SK-N-SH (cell line): ENCODE measurements at regions not wholly inside any gene's neighbourhood (a gene's known extent, or its start where the extent isn't known, plus 50 kb on each side); places are given as distances from the start of the nearest gene placed in this dataset.

Experiments
- CTCF ChIA-PET: fragments of 300-600, 350-600 bp; formaldehyde crosslinking; extraction: SDS; loops from one replicate; lab custom pipeline; 2021; lab: Yijun Ruan, JAX
- POLR2A ChIA-PET: fragments of 350-600 bp; sonication (Branson Sonifier 250); formaldehyde crosslinking; extraction: SDS; loops from one replicate; lab custom pipeline; 2020; ENCODE audit warnings: antibody characterized with exemption, inconsistent platforms; lab: Yijun Ruan, JAX
- DNase-seq: peaks from one replicate; pipeline ENCODE4 v3.0.0; 2012
- H2AFZ ChIP-seq: fragments of 200-600 bp; sonication (generic); 2 replicates; pipeline ENCODE4 v1.8.1; 2016; ENCODE audit warnings: antibody characterized with exemption, mild to moderate bottlenecking, low read depth
- H3F3A ChIP-seq: fragments of 200-600 bp; sonication (generic); replicated peaks from 2 replicates; pipeline ENCODE3; 2016; ENCODE audit warnings: antibody characterized with exemption, mild to moderate bottlenecking; ENCODE audit not compliant: insufficient read depth
- H3K27ac ChIP-seq, 2 experiments: fragments of 200-500 bp in 1 of 2; fragments of 200-600 bp in 1 of 2; sonication (Bioruptor generic) in 1 of 2; sonication (generic), shearing (Covaris generic) in 1 of 2; 2 replicates each; pipeline versions ENCODE4 v1.5.1 to v1.6.1; 2014 to 2016; ENCODE audit warnings: low read depth in 2 of 2, inconsistent platforms in 1 of 2, low read length in 1 of 2, mild to moderate bottlenecking in 1 of 2, mixed read lengths in 1 of 2
- H3K27me3 ChIP-seq: fragments of 200-600 bp; sonication (generic), shearing (Covaris generic); 2 replicates; pipeline ENCODE4 v1.6.1; 2016; ENCODE audit warnings: mixed run types; ENCODE audit not compliant: insufficient read depth
- H3K36me3 ChIP-seq, 2 experiments: fragments of 200-500 bp in 1 of 2; fragments of 200-600 bp in 1 of 2; sonication (Bioruptor generic) in 1 of 2; sonication (generic) in 1 of 2; replicated peaks in 1 of 2; 2 replicates each; pipeline versions ENCODE3 to v1.5.1; 2014 to 2016; ENCODE audit warnings: low read length in 1 of 2, mild to moderate bottlenecking in 1 of 2; ENCODE audit not compliant: insufficient read depth in 2 of 2, control insufficient read depth in 1 of 2
- H3K4me1 ChIP-seq, 2 experiments: fragments of 200-500 bp in 1 of 2; fragments of 200-600 bp in 1 of 2; sonication (Bioruptor generic) in 1 of 2; sonication (generic), shearing (Covaris generic) in 1 of 2; 2 replicates each; pipeline versions ENCODE4 v1.5.1 to v1.6.1; 2014 to 2016; ENCODE audit warnings: low read depth in 1 of 2, low read length in 1 of 2, mixed run types in 1 of 2; ENCODE audit not compliant: insufficient read depth in 2 of 2, control insufficient read depth in 1 of 2
- H3K4me2 ChIP-seq: fragments of 200-600 bp; sonication (generic), shearing (Covaris generic); 2 replicates; pipeline ENCODE4 v1.6.1; 2017; ENCODE audit warnings: mixed run types
- H3K4me3 ChIP-seq, 2 experiments: fragments of 200-500 bp in 1 of 2; fragments of 200-600 bp in 1 of 2; sonication (Bioruptor generic) in 1 of 2; sonication (generic), shearing (Covaris generic) in 1 of 2; 2 replicates each; pipeline versions ENCODE4 v1.5.1 to v1.8.1; 2014 to 2016; ENCODE audit warnings: low read depth in 2 of 2, inconsistent platforms in 1 of 2, low read length in 1 of 2, mild to moderate bottlenecking in 1 of 2, mixed read lengths in 1 of 2, moderate library complexity in 1 of 2
- H3K79me2 ChIP-seq: fragments of 200-600 bp; sonication (generic); 2 replicates; pipeline ENCODE4 v1.8.1; 2017; ENCODE audit warnings: mild to moderate bottlenecking; ENCODE audit not compliant: insufficient read depth
- H3K9ac ChIP-seq: fragments of 200-600 bp; sonication (generic); 2 replicates; pipeline ENCODE4 v1.6.1; 2017; ENCODE audit warnings: mixed run types
- H3K9me2 ChIP-seq: fragments of 200-600 bp; sonication (generic); 2 replicates; pipeline ENCODE4 v1.6.1; 2017; ENCODE audit warnings: mixed run types
- H3K9me3 ChIP-seq: fragments of 200-600 bp; sonication (generic); 2 replicates; pipeline ENCODE4 v1.6.1; 2017; ENCODE audit warnings: mixed run types, mild to moderate bottlenecking, moderate library complexity
- H4K20me1 ChIP-seq: fragments of 200-600 bp; sonication (generic); 2 replicates; pipeline ENCODE4 v1.6.1; 2017; ENCODE audit warnings: mild to moderate bottlenecking, mixed run types; ENCODE audit not compliant: insufficient read depth
- CHD2 ChIP-seq: fragments of 150-350 bp; IDR thresholded peaks from 2 replicates; pipeline ENCODE4 v1.6.1; 2018; ENCODE audit warnings: low read length; ENCODE audit not compliant: partially characterized antibody
- EP300 ChIP-seq, 2 experiments: IDR thresholded peaks; 2 replicates each; pipeline versions ENCODE4 v1.4.0 to v1.6.1; 2012; ENCODE audit warnings: borderline replicate concordance in 1 of 2, low read depth in 1 of 2, low read length in 1 of 2
- FOSL2 ChIP-seq: IDR thresholded peaks from 2 replicates; pipeline ENCODE4 v1.4.0; 2012; ENCODE audit warnings: low read depth, mild to moderate bottlenecking, moderate library complexity, borderline replicate concordance
- FOXM1 ChIP-seq: IDR thresholded peaks from 2 replicates; pipeline ENCODE4 v1.4.0; 2012; ENCODE audit warnings: low read depth, mild to moderate bottlenecking
- GABPA ChIP-seq: IDR thresholded peaks from 2 replicates; pipeline ENCODE4 v1.4.0; 2012; ENCODE audit warnings: low read depth, mild to moderate bottlenecking
- GATA2 ChIP-seq: sonication (generic); formaldehyde crosslinking; IDR thresholded peaks from 2 replicates; pipeline ENCODE4 v1.5.0; 2020; ENCODE audit warnings: mild to moderate bottlenecking, missing genetic modification reagents
- MEF2A ChIP-seq: IDR thresholded peaks from 2 replicates; pipeline ENCODE4 v1.4.0; 2012; ENCODE audit warnings: low read depth, borderline replicate concordance
- MXI1 ChIP-seq: IDR thresholded peaks from 2 replicates; pipeline ENCODE4 v1.6.1; 2012; ENCODE audit warnings: mild to moderate bottlenecking, low read depth, low read length, improper control_type of control experiment
- NFIC ChIP-seq: IDR thresholded peaks from 2 replicates; pipeline ENCODE4 v1.4.0; 2012; ENCODE audit warnings: borderline replicate concordance
- POLR2AphosphoS5 ChIP-seq: IDR thresholded peaks from 2 replicates; pipeline ENCODE4 v1.6.1; 2012; ENCODE audit warnings: low read depth, low read length
- SIN3A ChIP-seq: IDR thresholded peaks from 2 replicates; pipeline ENCODE4 v1.6.1; 2012; ENCODE audit warnings: low read depth, mild to moderate bottlenecking, low read length, moderate library complexity, borderline replicate concordance
- SMC3 ChIP-seq: IDR thresholded peaks from 2 replicates; pipeline ENCODE4 v1.6.1; 2012; ENCODE audit warnings: low read depth, low read length, improper control_type of control experiment
- TAF1 ChIP-seq: IDR thresholded peaks from 2 replicates; pipeline ENCODE4 v1.6.1; 2012; ENCODE audit warnings: low read depth, mild to moderate bottlenecking, low read length, moderate library complexity, borderline replicate concordance
- TCF12 ChIP-seq: IDR thresholded peaks from 2 replicates; pipeline ENCODE4 v1.4.0; 2012
- YY1 ChIP-seq: IDR thresholded peaks from 2 replicates; pipeline ENCODE4 v1.4.0; 2012; ENCODE audit warnings: low read depth, mild to moderate bottlenecking
- WGBS: methylation state at CpG from one replicate; pipeline ENCODE4 v1.1.6; 2017; ENCODE audit warnings: low lambda C conversion rate; 5-methylcytosine and 5-hydroxymethylcytosine counted together
- TF ChIP-seq, protein P1 (sequence below): IDR thresholded peaks from 2 replicates; pipeline ENCODE4 v1.4.0; 2012; ENCODE audit warnings: low read depth, borderline replicate concordance
- TF ChIP-seq, protein P2 (sequence below): IDR thresholded peaks from 2 replicates; pipeline ENCODE4; 2012
- TF ChIP-seq, protein P3 (sequence below): IDR thresholded peaks from 2 replicates; pipeline ENCODE4 v1.6.1; 2012; ENCODE audit warnings: mild to moderate bottlenecking, low read depth, low read length, moderate library complexity
- TF ChIP-seq, protein P4 (sequence below): fragments of 150-350 bp; IDR thresholded peaks from 2 replicates; pipeline ENCODE4 v1.6.1; 2016; ENCODE audit warnings: mild to moderate bottlenecking, low read depth, low read length

DNA sequence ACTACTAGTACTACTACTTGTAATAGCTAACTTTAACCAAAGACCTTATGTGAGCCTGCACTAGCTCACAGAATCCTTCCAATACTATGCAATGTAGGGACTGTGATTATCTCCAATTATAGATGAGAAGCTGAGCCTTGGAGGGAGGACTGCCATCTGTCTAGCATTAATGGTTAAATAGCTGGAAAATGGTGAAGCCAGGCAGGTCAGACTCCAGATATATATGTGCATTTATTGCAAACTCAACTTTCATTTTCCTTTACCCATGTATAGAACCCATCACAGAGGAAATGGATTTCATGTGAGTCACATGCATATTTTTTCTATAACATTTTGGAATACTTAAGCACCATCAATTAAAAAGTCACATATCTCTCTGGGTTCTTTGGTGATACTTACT, 229.9 kb downstream of the BCAS1 start:
- Histone ChIP-seq H3K27ac (peak overlapping the region in 1 of 2 experiments; percentile 27; a peak in 2 of 4 replicates), H3K4me2 (no peak overlapping the region), H3K36me3 (no peaks in the 10 kb centered on the region), H3K9ac (no peak overlapping the region), H3K27me3 (no peaks in the 10 kb centered on the region), H3F3A (peaks cover 20% of the 10 kb centered on the region), H3K4me3 (no peak overlapping the region), H2AFZ (peak overlapping the region; percentile 51; the same call in 1 of the 2 replicates), H4K20me1 (no peaks in the 10 kb centered on the region), H3K9me3 (no peaks in the 10 kb centered on the region), H3K79me2 (no peaks in the 10 kb centered on the region), H3K4me1 (peaks cover 0 to 15% of the 10 kb centered on the region in 2 experiments; a peak in 1 of 4 replicates), H3K9me2 (no peaks in the 10 kb centered on the region)
- ChIA-PET CTCF (interaction anchor here (1.4 kb wide), 1 partner anchor 19 kb away, joined by 3 read pairs; no protein-coding TSS in a partner anchor), POLR2A (no interaction called here)
- DNase-seq, result no peak
- 0 out of 2 replicates have a peak, but pooled peaks have one; percentile 5 for TF ChIP-seq TCF12
- TF ChIP-seq CHD2, result no peak

DNA sequence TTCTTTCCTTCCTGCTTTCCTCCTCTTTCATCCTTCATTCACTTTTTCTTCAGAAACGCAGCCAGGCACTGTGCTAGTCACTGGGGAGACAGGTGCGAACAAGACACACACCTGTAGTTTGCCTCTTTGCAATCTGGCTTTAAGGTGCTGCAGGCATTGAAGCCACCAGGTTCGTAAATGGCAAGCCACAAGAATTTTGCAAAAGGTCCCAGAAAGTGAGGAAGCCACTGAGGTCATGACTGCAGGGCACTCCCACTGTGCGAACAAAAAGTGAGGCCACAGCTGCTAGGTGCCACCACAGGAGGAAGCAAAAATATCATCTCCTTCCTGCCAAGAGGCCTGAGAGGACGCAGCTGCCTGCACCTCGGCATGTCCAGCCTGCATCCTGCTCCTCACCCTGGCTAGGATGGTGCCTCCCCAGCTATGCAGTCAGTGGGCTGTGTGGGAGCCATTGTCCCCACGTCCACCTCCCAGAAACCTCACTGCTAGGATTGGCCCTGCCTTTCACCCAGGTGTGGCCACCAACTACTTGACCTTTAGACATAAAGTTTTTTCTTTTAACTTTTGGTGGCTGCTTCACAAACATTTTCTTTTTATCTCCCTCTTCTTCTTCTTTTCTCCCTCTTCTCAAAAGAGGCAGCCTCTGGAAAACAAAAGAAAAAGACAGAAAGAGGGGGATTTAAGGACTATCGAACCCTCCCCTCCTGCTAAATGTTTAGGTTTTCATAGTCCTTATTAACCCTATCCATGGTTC, 230.8 kb downstream of the BCAS1 start:
- POLR2A ChIA-PET, result no interaction called here

More for the DNA sequence above, 230.8 kb downstream of the BCAS1 start:
- Histone ChIP-seq H3K27me3 (no peaks in the 10 kb centered on the region), H3K79me2 (no peaks in the 10 kb centered on the region), H3K4me3 (no peak overlapping the region), H3K4me2 (no peak overlapping the region), H2AFZ (peak overlapping the region; percentile 51; the same call in 1 of the 2 replicates), H3K27ac (no peak overlapping the region), H3K9me3 (no peaks in the 10 kb centered on the region), H3K9ac (no peak overlapping the region), H4K20me1 (no peaks in the 10 kb centered on the region), H3K4me1 (peaks cover 0 to 10% of the 10 kb centered on the region in 2 experiments; a peak in 1 of 4 replicates), H3K36me3 (no peaks in the 10 kb centered on the region), H3F3A (peaks cover 14% of the 10 kb centered on the region), H3K9me2 (no peaks in the 10 kb centered on the region)
- TF ChIP-seq, protein P1, sequence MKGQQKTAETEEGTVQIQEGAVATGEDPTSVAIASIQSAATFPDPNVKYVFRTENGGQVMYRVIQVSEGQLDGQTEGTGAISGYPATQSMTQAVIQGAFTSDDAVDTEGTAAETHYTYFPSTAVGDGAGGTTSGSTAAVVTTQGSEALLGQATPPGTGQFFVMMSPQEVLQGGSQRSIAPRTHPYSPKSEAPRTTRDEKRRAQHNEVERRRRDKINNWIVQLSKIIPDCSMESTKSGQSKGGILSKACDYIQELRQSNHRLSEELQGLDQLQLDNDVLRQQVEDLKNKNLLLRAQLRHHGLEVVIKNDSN, result no peak
- TF ChIP-seq SMC3 (no peak), POLR2AphosphoS5 (no peak), NFIC (no peak), GABPA (no peak), SIN3A (no peak), MEF2A (no peak), TAF1 (no peak), MXI1 (no peak), FOXM1 (no peak), GATA2 (no peak), EP300 (IDR thresholded peaks at IDR 0.05; ENCODE audit: borderline replicate concordance in 1 of 2, low read depth in 1 of 2, low read length in 1 of 2) (no peak), FOSL2 (no peak), YY1 (no peak)
- TF ChIP-seq, protein P2, sequence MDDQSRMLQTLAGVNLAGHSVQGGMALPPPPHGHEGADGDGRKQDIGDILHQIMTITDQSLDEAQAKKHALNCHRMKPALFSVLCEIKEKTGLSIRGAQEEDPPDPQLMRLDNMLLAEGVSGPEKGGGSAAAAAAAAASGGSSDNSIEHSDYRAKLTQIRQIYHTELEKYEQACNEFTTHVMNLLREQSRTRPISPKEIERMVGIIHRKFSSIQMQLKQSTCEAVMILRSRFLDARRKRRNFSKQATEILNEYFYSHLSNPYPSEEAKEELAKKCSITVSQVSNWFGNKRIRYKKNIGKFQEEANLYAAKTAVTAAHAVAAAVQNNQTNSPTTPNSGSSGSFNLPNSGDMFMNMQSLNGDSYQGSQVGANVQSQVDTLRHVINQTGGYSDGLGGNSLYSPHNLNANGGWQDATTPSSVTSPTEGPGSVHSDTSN, result no peak
- TF ChIP-seq, protein P3, sequence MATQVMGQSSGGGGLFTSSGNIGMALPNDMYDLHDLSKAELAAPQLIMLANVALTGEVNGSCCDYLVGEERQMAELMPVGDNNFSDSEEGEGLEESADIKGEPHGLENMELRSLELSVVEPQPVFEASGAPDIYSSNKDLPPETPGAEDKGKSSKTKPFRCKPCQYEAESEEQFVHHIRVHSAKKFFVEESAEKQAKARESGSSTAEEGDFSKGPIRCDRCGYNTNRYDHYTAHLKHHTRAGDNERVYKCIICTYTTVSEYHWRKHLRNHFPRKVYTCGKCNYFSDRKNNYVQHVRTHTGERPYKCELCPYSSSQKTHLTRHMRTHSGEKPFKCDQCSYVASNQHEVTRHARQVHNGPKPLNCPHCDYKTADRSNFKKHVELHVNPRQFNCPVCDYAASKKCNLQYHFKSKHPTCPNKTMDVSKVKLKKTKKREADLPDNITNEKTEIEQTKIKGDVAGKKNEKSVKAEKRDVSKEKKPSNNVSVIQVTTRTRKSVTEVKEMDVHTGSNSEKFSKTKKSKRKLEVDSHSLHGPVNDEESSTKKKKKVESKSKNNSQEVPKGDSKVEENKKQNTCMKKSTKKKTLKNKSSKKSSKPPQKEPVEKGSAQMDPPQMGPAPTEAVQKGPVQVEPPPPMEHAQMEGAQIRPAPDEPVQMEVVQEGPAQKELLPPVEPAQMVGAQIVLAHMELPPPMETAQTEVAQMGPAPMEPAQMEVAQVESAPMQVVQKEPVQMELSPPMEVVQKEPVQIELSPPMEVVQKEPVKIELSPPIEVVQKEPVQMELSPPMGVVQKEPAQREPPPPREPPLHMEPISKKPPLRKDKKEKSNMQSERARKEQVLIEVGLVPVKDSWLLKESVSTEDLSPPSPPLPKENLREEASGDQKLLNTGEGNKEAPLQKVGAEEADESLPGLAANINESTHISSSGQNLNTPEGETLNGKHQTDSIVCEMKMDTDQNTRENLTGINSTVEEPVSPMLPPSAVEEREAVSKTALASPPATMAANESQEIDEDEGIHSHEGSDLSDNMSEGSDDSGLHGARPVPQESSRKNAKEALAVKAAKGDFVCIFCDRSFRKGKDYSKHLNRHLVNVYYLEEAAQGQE, result no peak
- TF ChIP-seq, protein P4, sequence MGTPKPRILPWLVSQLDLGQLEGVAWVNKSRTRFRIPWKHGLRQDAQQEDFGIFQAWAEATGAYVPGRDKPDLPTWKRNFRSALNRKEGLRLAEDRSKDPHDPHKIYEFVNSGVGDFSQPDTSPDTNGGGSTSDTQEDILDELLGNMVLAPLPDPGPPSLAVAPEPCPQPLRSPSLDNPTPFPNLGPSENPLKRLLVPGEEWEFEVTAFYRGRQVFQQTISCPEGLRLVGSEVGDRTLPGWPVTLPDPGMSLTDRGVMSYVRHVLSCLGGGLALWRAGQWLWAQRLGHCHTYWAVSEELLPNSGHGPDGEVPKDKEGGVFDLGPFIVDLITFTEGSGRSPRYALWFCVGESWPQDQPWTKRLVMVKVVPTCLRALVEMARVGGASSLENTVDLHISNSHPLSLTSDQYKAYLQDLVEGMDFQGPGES, result no peak
- DNase-seq, result no peak
- WGBS, result 73% methylated on average over 5 of the region's 8 CpGs
- CTCF ChIA-PET, result no interaction called here
